Cardiac fibroblast (primary cell): ENCODE measurements at regions not wholly inside any gene's neighbourhood (a gene's known extent, or its start where the extent isn't known, plus 50 kb on each side); places are given as distances from the start of the nearest gene placed in this dataset.

Source experiments
- DNase-seq, 2 donors: peaks; one replicate each; pipeline versions ENCODE4 v3.0.0 to v3.0.0-alpha.2; 2010; ENCODE audit warnings: low read depth in 2 of 2
- H3K4me3 ChIP-seq, 2 donors: replicated peaks in 1 of 2; 1 replicate in 1 of 2; 2 replicates in 1 of 2; pipeline ENCODE4 v1.5.1; 2011; ENCODE audit warnings: low read depth in 2 of 2, low read length in 2 of 2, mild to moderate bottlenecking in 2 of 2, moderate library complexity in 1 of 2
- TF ChIP-seq, protein P1 (sequence below): IDR thresholded peaks from one replicate; pipeline ENCODE4 v1.5.1; 2011; ENCODE audit warnings: low read depth, mild to moderate bottlenecking, low read length, inconsistent platforms

DNA sequence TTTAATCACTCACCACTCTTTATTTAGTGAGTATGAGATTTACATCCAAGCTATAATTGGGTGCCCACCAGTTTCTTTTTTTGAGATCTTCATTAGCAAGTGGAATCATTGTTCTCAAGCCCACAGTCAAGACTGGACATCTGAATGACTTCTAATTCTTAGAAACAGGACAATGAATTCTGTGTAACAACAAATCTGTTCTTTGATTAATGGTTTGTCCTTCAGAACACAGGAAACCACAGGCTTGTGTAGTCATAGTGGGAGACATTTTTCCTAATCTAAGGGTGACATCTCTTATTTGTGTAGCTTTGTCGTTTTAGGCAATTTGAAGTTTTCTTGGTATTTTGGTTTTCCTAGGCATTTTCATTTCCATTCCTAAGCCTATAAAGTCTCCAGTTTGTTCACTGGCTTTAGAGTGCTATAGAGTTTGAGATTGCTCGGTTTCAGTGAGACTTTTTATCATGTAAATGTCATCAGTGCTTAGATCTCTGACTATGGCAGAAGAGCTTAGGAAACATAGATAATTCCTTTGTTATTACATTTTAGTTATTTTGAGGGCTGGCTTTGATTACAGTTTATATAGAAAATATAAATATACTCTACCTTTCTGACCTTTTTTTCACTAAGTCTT lies 903.9 kb upstream of the MAP3K7 start:
- TF ChIP-seq, protein P1, sequence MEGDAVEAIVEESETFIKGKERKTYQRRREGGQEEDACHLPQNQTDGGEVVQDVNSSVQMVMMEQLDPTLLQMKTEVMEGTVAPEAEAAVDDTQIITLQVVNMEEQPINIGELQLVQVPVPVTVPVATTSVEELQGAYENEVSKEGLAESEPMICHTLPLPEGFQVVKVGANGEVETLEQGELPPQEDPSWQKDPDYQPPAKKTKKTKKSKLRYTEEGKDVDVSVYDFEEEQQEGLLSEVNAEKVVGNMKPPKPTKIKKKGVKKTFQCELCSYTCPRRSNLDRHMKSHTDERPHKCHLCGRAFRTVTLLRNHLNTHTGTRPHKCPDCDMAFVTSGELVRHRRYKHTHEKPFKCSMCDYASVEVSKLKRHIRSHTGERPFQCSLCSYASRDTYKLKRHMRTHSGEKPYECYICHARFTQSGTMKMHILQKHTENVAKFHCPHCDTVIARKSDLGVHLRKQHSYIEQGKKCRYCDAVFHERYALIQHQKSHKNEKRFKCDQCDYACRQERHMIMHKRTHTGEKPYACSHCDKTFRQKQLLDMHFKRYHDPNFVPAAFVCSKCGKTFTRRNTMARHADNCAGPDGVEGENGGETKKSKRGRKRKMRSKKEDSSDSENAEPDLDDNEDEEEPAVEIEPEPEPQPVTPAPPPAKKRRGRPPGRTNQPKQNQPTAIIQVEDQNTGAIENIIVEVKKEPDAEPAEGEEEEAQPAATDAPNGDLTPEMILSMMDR, result no peak
- DNase-seq, result no peak
- H3K4me3 ChIP-seq, result no peak overlapping the region

DNA sequence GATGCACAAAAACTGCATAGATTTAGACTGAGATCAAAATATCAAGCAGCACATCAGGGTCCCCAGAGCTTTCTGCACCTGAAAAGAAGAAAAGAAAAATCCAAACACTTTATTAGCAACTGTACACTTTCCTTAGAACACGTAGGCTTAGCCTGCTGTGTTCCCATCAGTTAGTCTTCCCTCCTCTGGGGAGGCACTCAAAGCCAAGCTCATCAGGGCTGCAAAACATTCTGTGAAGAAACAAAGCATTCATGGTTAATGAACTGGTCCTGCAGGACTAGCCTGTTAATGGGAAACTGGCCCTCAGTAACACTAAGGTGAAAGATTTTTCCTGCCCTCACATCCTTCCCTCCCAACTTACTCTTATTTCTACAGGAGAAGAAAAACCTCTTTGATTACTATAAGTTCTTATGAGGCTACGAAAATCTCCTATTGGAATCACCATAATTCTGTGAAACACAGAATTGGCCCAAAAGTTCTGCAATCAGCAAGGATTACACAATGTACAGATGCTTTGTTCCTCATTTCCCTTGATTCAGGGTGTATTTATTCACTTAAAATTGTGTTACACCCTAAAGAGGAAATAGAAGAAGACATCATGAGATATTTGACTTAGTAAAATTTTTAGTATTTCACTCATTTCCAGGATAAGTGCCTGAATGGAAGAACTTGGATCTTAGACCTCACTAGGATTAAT lies 901.0 kb upstream of the MAP3K7 start:
- TF ChIP-seq, protein P1, result no peak
- no peak for DNase-seq

DNA sequence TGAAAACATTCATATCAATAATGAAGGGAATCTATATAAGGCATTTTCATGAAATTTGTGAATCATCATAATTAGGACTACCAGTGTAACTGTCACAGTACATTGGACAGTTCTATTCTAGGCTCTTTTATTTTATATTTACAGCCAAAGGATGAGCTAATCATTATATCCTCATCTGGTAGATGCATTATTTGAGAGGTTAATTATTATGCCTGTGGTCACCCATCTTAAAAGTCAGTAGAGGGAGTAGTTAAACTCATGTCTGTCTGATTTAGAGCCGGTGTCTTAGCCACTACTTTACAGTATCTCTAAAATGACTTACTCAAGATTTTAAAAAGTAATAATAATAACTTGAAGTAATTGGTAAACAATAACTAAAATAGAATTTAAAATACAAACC lies 899.3 kb upstream of the MAP3K7 start:
- no peak for DNase-seq
- TF ChIP-seq, protein P1, result no peak
- H3K4me3 ChIP-seq, result no peak overlapping the region

More for the DNA sequence above, 901.0 kb upstream of the MAP3K7 start:
- H3K4me3 ChIP-seq, result no peak overlapping the region

DNA sequence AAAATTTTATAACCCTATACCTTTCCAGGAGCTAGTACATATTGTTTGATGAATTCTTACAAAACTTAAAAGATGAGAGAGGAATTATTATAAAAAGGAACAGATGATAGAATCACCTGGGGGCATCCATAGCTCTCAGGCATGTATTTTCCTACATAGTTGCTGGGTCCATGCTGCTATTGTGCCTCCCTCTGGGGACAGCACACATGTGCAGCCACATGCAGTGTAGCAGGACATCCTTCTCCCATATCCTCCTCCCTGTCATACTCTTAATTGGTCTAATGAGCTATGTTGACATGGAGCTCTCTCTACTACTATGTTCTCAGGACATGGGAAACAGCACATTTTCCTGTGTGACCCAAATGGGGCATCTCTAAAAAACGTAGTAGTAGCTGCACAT lies 898.2 kb upstream of the MAP3K7 start:
- no peak for DNase-seq
- no peak overlapping the region for H3K4me3 ChIP-seq
- TF ChIP-seq, protein P1, result no peak

DNA sequence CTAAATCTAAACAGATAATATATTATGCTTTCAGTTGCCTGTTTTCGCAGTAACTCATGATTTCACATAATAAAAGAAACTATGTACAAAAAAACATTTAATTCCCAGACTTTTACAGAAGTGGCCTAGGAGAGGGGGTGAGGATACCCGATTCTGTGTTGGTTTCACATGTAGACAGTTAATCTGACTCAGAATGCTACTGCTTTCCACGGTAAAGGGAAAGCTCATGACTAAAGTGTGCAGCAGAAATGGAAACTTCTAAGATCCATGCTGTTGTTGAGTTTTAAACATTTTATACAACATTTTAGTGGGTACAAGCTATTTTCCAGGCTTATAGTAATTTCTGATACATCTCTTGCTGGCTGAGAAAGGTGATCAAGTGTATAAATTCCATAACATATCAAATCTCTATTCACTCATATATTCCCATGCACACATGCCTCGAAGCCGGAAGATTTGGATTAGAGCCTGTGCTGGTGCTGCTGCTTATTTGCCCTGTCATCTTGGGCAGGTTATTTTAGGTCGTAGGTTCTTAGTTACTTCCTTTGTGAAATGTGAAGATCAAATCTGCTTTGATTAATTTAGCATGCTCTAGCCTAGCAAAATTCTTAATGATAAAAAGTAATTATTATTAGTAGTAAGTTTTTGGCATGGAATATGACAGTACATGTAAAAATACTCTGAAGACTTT lies 896.7 kb upstream of the MAP3K7 start:
- no peak for DNase-seq
- H3K4me3 ChIP-seq, result no peak overlapping the region
- TF ChIP-seq, protein P1, result no peak

DNA sequence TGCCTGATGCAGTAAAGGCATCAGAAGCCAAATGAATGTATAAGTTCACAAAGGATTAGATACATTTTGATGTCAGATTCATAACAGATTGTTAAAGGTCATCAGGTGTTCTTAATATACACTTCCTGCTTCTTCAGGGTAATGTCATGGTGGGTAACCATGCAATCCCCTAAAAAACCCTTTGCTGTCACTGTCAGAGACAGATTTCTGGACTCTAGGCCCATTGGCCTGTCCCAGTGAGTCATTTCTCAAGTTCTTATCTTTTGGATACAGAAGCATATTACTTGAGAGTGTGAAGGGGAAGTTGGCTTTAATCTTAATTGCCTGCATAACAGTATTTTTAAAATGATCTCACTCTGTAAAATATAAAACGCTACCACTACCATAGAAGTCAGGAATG lies 895.6 kb upstream of the MAP3K7 start:
- H3K4me3 ChIP-seq, result no peak overlapping the region
- DNase-seq, result no peak
- TF ChIP-seq, protein P1, result no peak
